22Rv1 (cell line): ENCODE measurements at regions not wholly inside any gene's neighbourhood (a gene's known extent, or its start where the extent isn't known, plus 50 kb on each side); places are given as distances from the start of the nearest gene placed in this dataset.

Experiments used
- H3K27ac ChIP-seq: fragments of 450-650 bp; 2 replicates; pipeline ENCODE4 v1.5.1; 2017
- ZFX ChIP-seq: fragments of 450-650 bp; IDR thresholded peaks from 2 replicates; pipeline ENCODE4 v1.6.1; 2017; ENCODE audit warnings: antibody characterized with exemption, borderline replicate concordance
- TF ChIP-seq, protein P1 (sequence below): fragments of 450-650 bp; IDR thresholded peaks from 2 replicates; pipeline ENCODE4 v1.5.1; 2017; ENCODE audit warnings: mild to moderate bottlenecking

DNA sequence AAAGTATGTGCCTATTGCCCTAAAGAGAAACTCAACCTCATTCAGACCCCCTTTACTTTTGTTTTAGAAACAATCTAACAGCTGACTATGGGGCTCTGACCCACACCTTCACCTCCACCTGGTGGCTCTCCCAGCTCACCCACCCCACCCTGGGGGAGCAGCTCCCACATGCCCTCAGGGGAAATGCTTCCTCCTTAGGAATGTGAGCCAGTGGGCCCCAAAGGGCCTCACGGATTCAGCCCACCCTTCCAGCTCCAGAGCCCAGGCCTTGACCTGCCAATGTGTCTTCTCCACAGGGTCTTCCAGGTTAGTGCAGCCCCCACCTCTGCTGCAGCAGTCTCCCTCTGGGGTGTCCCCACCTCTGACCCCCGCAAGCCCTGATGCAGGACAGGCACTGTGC lies 680.1 kb upstream of the RAB6C start:
- no peak overlapping the region for H3K27ac ChIP-seq
- no peak for TF ChIP-seq ZFX
- TF ChIP-seq, protein P1, sequence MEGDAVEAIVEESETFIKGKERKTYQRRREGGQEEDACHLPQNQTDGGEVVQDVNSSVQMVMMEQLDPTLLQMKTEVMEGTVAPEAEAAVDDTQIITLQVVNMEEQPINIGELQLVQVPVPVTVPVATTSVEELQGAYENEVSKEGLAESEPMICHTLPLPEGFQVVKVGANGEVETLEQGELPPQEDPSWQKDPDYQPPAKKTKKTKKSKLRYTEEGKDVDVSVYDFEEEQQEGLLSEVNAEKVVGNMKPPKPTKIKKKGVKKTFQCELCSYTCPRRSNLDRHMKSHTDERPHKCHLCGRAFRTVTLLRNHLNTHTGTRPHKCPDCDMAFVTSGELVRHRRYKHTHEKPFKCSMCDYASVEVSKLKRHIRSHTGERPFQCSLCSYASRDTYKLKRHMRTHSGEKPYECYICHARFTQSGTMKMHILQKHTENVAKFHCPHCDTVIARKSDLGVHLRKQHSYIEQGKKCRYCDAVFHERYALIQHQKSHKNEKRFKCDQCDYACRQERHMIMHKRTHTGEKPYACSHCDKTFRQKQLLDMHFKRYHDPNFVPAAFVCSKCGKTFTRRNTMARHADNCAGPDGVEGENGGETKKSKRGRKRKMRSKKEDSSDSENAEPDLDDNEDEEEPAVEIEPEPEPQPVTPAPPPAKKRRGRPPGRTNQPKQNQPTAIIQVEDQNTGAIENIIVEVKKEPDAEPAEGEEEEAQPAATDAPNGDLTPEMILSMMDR: no peak

DNA sequence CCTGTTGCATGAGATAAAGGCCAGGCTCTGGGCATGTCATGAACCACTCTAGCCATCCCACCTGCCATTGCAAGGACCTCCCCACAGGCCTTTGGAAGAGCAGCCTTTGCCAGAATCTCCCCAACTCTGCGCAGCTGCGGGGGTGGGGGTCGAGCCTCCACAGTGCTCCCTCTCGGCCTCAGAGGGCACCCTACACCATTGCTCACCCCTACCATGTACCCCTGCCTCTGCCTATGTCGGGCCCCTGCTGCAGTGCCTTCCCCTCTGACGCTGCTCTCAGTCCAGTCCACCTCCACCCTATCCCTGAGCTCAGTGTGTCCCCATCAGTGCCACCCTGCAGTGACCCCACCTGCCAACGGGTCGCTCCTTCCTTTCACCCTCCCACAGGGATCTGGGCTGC lies 679.7 kb upstream of the RAB6C start:
- TF ChIP-seq, protein P1: no peak
- TF ChIP-seq ZFX: no peak
- H3K27ac ChIP-seq: no peak overlapping the region

DNA sequence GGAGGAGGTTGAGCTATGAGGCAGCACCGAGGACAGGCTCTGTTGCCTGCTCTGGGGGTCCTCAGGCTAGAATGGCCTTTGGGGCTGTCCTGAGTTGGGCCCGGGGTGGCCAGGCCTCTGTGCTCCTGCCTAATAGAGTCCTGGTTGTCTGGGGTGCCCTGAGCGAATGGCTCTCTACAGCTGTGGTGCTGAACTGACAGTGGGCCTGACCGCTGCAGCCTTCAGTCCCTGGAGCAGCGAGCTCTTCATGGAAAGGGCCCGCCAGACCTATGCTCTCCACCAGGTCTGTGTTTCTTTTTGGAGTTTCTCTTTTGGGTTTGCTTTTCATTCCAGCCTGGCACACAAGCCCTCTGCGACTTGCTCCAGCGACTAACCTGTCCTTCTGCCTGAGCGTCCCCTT lies 679.0 kb upstream of the RAB6C start:
- TF ChIP-seq ZFX: no peak
- TF ChIP-seq, protein P1: no peak

DNA sequence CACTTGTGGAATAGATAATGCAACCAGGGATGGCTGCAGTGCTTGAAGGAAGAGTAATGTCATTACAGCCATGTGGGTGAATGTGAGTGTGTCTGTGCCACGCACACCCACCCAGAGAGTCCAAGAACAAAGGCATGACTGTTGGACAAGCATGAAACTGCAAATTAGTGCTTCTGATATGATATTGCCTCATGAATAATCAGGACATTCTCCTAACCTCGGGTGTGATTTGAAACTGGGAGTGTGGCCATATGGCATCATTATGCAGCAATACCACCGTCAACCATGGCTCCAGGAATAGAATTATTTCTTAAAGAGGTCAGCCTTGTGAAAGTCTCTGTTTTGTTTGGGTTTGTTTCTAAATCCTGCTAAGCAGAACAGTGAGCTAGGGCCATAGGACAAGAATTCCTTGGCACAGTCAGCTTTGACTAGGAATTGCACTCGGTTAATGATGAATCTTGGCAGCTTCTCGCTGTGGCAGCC lies 678.0 kb upstream of the RAB6C start:
- TF ChIP-seq, protein P1: no peak
- no peak for TF ChIP-seq ZFX
- no peak overlapping the region for H3K27ac ChIP-seq

More for the DNA sequence above, 679.0 kb upstream of the RAB6C start:
- no peak overlapping the region for H3K27ac ChIP-seq

GRCh38 chr2:129302106-129302505 lies 677.4 kb upstream of the RAB6C start:
- TF ChIP-seq, protein P1: no peak
- no peak for TF ChIP-seq ZFX
- H3K27ac ChIP-seq: no peak overlapping the region

GRCh38 chr2:129302561-129303183 lies 676.8 kb upstream of the RAB6C start:
- TF ChIP-seq ZFX: no peak
- TF ChIP-seq, protein P1: no peak

DNA sequence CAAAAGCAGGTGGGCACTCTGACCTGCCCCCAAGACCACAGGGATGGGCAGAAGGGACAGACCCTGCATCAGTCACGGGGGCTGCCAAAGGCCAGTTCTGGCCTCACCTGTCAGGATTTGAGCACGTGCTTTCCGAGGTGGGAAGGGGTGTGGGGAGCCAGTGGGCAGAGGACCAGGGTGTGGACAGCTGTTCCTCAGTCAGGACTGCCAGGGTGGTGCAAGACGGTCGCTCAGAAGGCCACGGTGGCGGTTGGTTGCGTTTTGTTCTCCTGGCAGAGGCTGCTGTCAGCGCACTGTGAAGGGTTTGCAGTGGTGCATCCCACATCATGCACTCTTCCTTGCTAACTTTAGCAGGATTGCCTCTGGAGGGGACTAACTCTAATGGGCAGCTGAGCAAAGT lies 665.3 kb upstream of the RAB6C start:
- H3K27ac ChIP-seq: no peak overlapping the region
- TF ChIP-seq, protein P1: no peak
- TF ChIP-seq ZFX: no peak

More at GRCh38 chr2:129302561-129303183, 676.8 kb upstream of the RAB6C start:
- no peak overlapping the region for H3K27ac ChIP-seq
